HCT116 (cell line): ENCODE measurements at regions not wholly inside any gene's neighbourhood (a gene's known extent, or its start where the extent isn't known, plus 50 kb on each side); places are given as distances from the start of the nearest gene placed in this dataset.

ENCODE experiments used
- ATAC-seq: fragments of 200-7000 bp; cut with Tn5 transposase; 2 replicates; pipeline ENCODE4 v1.9.1; 2020; ENCODE audit warnings: mild to moderate bottlenecking, moderate library complexity
- BruUV-seq: library from RNA; stranded (reverse); fragments of 400-500 nt; replicated peaks from 2 replicates; lab custom pipeline; 2021; lab: Mats Ljungman, UMichigan
- CTCF ChIA-PET: fragments of 300-600 bp; sonication (Branson Sonifier 250); formaldehyde crosslinking; loops from one replicate; lab custom pipeline; 2021; ENCODE audit warnings: antibody characterized with exemption; lab: Charles Lee
- POLR2A ChIA-PET: fragments of 300-600, 350-600 bp; sonication (Branson Sonifier 250); formaldehyde crosslinking; loops from one replicate; lab custom pipeline; 2021; ENCODE audit warnings: antibody characterized with exemption; lab: Charles Lee
- RAD21 ChIA-PET, 2 experiments: fragments of 300-600 bp; sonication (Branson Sonifier 250); formaldehyde crosslinking; loops; one replicate each; lab custom pipeline; 2023; ENCODE audit warnings: low total read pairs in 2 of 2; ENCODE audit not compliant: uncharacterized antibody in 2 of 2, unreplicated experiment in 2 of 2, low non-redundant PET in 1 of 2; lab: Charles Lee
- DNase-seq: peaks from one replicate; pipeline ENCODE4 v3.0.0-alpha.2; 2010; ENCODE audit warnings: low read depth, low spot score
- H2AFZ ChIP-seq: fragments of 200-600 bp; shearing (Covaris generic), sonication (generic); 2 replicates; pipeline ENCODE4 v1.6.1; 2017; ENCODE audit warnings: low read depth, mixed run types, mixed read lengths, antibody characterized with exemption, low read length; ENCODE audit not compliant: poor library complexity, severe bottlenecking
- H3K27ac ChIP-seq: 2 replicates; pipeline ENCODE4 v1.5.1; 2012; ENCODE audit warnings: low read depth, low read length
- H3K27me3 ChIP-seq: fragments of 200-600 bp; sonication (generic); 2 replicates; pipeline ENCODE4 v1.6.1; 2016; ENCODE audit warnings: mixed run types, low read length, mixed read lengths; ENCODE audit not compliant: insufficient read depth
- H3K36me3 ChIP-seq, 2 experiments: fragments of 200-500 bp in 1 of 2; fragments of 200-600 bp in 1 of 2; sonication (Bioruptor generic) in 1 of 2; sonication (generic) in 1 of 2; 2 replicates each; pipeline versions ENCODE4 v1.5.1 to v1.6.1; 2014 to 2016; ENCODE audit warnings: low read length in 2 of 2, inconsistent platforms in 1 of 2, mixed read lengths in 1 of 2, mixed run types in 1 of 2; ENCODE audit not compliant: insufficient read depth in 2 of 2, control insufficient read depth in 1 of 2
- H3K4me1 ChIP-seq, 2 experiments: fragments of 200-600 bp in 1 of 2; sonication (generic) in 1 of 2; 2 replicates each; pipeline versions ENCODE4 v1.5.1 to v1.6.1; 2012 to 2017; ENCODE audit warnings: low read length in 2 of 2, inconsistent platforms in 1 of 2, mild to moderate bottlenecking in 1 of 2, mixed read lengths in 1 of 2, mixed run types in 1 of 2, moderate library complexity in 1 of 2; ENCODE audit not compliant: insufficient read depth in 2 of 2, control insufficient read depth in 1 of 2
- H3K4me2 ChIP-seq: fragments of 200-600 bp; sonication (generic); 2 replicates; pipeline ENCODE4 v1.6.1; 2017; ENCODE audit warnings: mixed run types, low read length, mixed read lengths
- H3K4me3 ChIP-seq, 2 experiments: fragments of 200-600 bp in 1 of 2; sonication (generic) in 1 of 2; replicated peaks in 1 of 2; 2 replicates each; pipeline ENCODE4 v1.5.1; 2011 to 2016; ENCODE audit warnings: low read length in 2 of 2, control low read depth in 1 of 2, low read depth in 1 of 2, mild to moderate bottlenecking in 1 of 2, mixed read lengths in 1 of 2, mixed run types in 1 of 2
- H3K79me2 ChIP-seq: fragments of 200-600 bp; sonication (generic); 2 replicates; pipeline ENCODE4 v1.6.1; 2017; ENCODE audit warnings: mild to moderate bottlenecking, mixed run types, low read length, moderate library complexity, mixed read lengths; ENCODE audit not compliant: insufficient read depth
- H3K9ac ChIP-seq: fragments of 200-600 bp; sonication (generic); 2 replicates; pipeline ENCODE4 v1.6.1; 2016; ENCODE audit warnings: low read length, mixed read lengths
- H3K9me2 ChIP-seq: fragments of 200-600 bp; sonication (generic), shearing (Covaris generic); 2 replicates; pipeline ENCODE4 v1.6.1; 2017; ENCODE audit warnings: mixed run types, mild to moderate bottlenecking, moderate library complexity; ENCODE audit not compliant: insufficient read depth
- H3K9me3 ChIP-seq, 2 experiments: fragments of 200-500 bp in 1 of 2; fragments of 200-600 bp in 1 of 2; sonication (Bioruptor generic) in 1 of 2; sonication (generic) in 1 of 2; 2 replicates each; pipeline ENCODE4 v1.6.1; 2014 to 2017; ENCODE audit warnings: low read length in 2 of 2, mixed read lengths in 2 of 2, inconsistent platforms in 1 of 2, low read depth in 1 of 2, mild to moderate bottlenecking in 1 of 2, mixed run types in 1 of 2, moderate library complexity in 1 of 2; ENCODE audit not compliant: control insufficient read depth in 1 of 2, insufficient read depth in 1 of 2
- H4K20me1 ChIP-seq: fragments of 200-600 bp; sonication (generic), shearing (Covaris generic); 2 replicates; pipeline ENCODE4 v1.6.1; 2017; ENCODE audit warnings: mixed run types, mild to moderate bottlenecking, moderate library complexity; ENCODE audit not compliant: insufficient read depth
- CBX3 ChIP-seq: IDR thresholded peaks from 2 replicates; pipeline ENCODE4 v1.6.1; 2012; ENCODE audit warnings: low read depth
- EZH2 ChIP-seq: fragments of 200-600 bp; sonication (generic); IDR thresholded peaks from 2 replicates; pipeline ENCODE4 v1.6.1; 2017; ENCODE audit warnings: antibody characterized with exemption, mixed run types
- FOSL1 ChIP-seq: IDR thresholded peaks from 2 replicates; pipeline ENCODE4 v1.6.1; 2012; ENCODE audit warnings: low read depth
- JUND ChIP-seq: IDR thresholded peaks from 2 replicates; pipeline ENCODE4 v1.6.1; 2012
- MAX ChIP-seq: IDR thresholded peaks from 2 replicates; pipeline ENCODE4 v1.6.1; 2012
- POLR2A ChIP-seq: IDR thresholded peaks from 2 replicates; pipeline ENCODE4 v1.7.0; 2011; ENCODE audit warnings: borderline replicate concordance; ENCODE audit not compliant: insufficient read depth, insufficient read length; ENCODE audit errors: extremely low read depth
- TCF7L2 ChIP-seq: IDR thresholded peaks from 2 replicates; pipeline ENCODE4 v1.7.0; 2011; ENCODE audit warnings: borderline replicate concordance, inconsistent platforms; ENCODE audit not compliant: insufficient read depth, insufficient read length; ENCODE audit errors: extremely low read depth
- YY1 ChIP-seq: IDR thresholded peaks from 2 replicates; pipeline ENCODE4 v1.6.1; 2011; ENCODE audit warnings: low read length, low read depth, moderate library complexity, mild to moderate bottlenecking; ENCODE audit not compliant: insufficient replicate concordance; ENCODE audit errors: extremely low read depth
- ZFX ChIP-seq: fragments of 450-650 bp; IDR thresholded peaks from 2 replicates; pipeline ENCODE4 v1.6.1; 2017
- intact Hi-C: fragments of 100-400 bp; cut with micrococcal nuclease; formaldehyde crosslinking; loops from 2 replicates; pipeline ENCODE4 v1.10.0; 2022
- TF ChIP-seq, protein P1 (sequence below): IDR thresholded peaks from 2 replicates; pipeline ENCODE4 v1.6.1; 2011; ENCODE audit warnings: mild to moderate bottlenecking, low read length, moderate library complexity; ENCODE audit not compliant: insufficient replicate concordance; ENCODE audit errors: extremely low read depth

DNA sequence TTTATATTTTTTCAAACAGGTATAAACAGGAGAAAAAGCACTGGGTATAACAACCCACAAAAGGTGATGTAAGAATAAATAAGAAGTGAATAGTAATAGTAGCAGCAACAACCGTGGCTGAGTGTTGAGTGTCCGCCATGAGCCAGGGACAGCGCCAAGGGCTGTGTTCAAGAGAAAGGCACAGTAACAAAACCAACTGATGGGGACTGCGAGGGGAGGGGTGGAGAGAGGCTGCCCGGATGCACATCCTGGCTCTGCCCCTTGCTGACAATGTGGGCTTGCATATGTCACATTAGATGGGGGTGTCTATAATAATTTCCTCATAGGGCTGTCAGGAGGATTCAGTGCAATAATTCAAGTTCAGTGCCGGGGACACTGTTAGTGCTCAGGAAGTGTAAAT, 912.4 kb downstream of the VRK1 start:
- ChIA-PET CTCF (no interaction called here), RAD21 (no interaction called here), POLR2A (no interaction called here)
- BruUV-seq: no TSS peak
- H3K4me3 ChIP-seq: no peak overlapping the region
- no peak overlapping the region for H3K4me2 ChIP-seq
- H3K9me2 ChIP-seq: no peaks in the 10 kb centered on the region
- intact Hi-C loops: no loop called here
- H3K9ac ChIP-seq: no peak overlapping the region
- DNase-seq: no peak
- H3K27me3 ChIP-seq: no peaks in the 10 kb centered on the region
- H4K20me1 ChIP-seq: no peaks in the 10 kb centered on the region
- no peak for TF ChIP-seq TCF7L2
- no peak for TF ChIP-seq JUND
- TF ChIP-seq MAX: no peak
- TF ChIP-seq ZFX: no peak
- no peak for TF ChIP-seq YY1
- no peak for TF ChIP-seq EZH2
- no peak for TF ChIP-seq FOSL1
- no peak for TF ChIP-seq CBX3
- TF ChIP-seq POLR2A: no peak
- TF ChIP-seq, protein P1, sequence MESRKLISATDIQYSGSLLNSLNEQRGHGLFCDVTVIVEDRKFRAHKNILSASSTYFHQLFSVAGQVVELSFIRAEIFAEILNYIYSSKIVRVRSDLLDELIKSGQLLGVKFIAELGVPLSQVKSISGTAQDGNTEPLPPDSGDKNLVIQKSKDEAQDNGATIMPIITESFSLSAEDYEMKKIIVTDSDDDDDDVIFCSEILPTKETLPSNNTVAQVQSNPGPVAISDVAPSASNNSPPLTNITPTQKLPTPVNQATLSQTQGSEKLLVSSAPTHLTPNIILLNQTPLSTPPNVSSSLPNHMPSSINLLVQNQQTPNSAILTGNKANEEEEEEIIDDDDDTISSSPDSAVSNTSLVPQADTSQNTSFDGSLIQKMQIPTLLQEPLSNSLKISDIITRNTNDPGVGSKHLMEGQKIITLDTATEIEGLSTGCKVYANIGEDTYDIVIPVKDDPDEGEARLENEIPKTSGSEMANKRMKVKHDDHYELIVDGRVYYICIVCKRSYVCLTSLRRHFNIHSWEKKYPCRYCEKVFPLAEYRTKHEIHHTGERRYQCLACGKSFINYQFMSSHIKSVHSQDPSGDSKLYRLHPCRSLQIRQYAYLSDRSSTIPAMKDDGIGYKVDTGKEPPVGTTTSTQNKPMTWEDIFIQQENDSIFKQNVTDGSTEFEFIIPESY: no peak
- H3K27ac ChIP-seq: no peak overlapping the region
- H3K9me3 ChIP-seq: no peaks in the 10 kb centered on the region
- peaks cover 0 to 30% of the 10 kb centered on the region in 2 experiments; a peak in 2 of 4 replicates for H3K4me1 ChIP-seq
- no peak overlapping the region for H2AFZ ChIP-seq
- H3K79me2 ChIP-seq: no peaks in the 10 kb centered on the region
- ATAC-seq: no peak
- no peaks in the 10 kb centered on the region for H3K36me3 ChIP-seq
